Testis (tissue), 2 donors: ENCODE measurements at regions not wholly inside any gene's neighbourhood (a gene's known extent, or its start where the extent isn't known, plus 50 kb on each side); places are given as distances from the start of the nearest gene placed in this dataset.

Experiments used
- DNase-seq: peaks from one replicate; pipeline ENCODE4 v3.0.0-alpha.2; 2019
- H3K27ac ChIP-seq, 2 donors: fragments of 200-600 bp; sonication (generic); one replicate each; pipeline ENCODE4 v1.5.1; 2019
- H3K27me3 ChIP-seq: fragments of 200-600 bp; sonication (generic); one replicate; pipeline ENCODE4 v1.5.1; 2019
- H3K36me3 ChIP-seq: fragments of 200-600 bp; sonication (generic); one replicate; pipeline ENCODE4 v1.5.1; 2017; ENCODE audit warnings: low read depth; ENCODE audit errors: missing control alignments
- H3K4me1 ChIP-seq: fragments of 200-600 bp; sonication (generic); one replicate; pipeline ENCODE4 v1.5.1; 2019
- H3K4me3 ChIP-seq, 2 donors: fragments of 200-600 bp; sonication (generic); one replicate each; pipeline ENCODE4 v1.5.1; 2017 to 2019
- H3K9me3 ChIP-seq: fragments of 200-600 bp; sonication (generic); one replicate; pipeline ENCODE4 v1.5.1; 2017
- POLR2A ChIP-seq: fragments of 450-650 bp; IDR thresholded peaks from one replicate; pipeline ENCODE4 v1.6.1; 2017; ENCODE audit warnings: antibody characterized with exemption, mild to moderate bottlenecking, moderate library complexity
- WGBS, 2 donors: methylation state at CpG; one replicate each; pipeline ENCODE4 v1.1.5; 2018; 5-methylcytosine and 5-hydroxymethylcytosine counted together
- intact Hi-C: fragments of 100-400 bp; cut with DNase I; formaldehyde crosslinking; loops from one replicate; pipeline ENCODE4 v1.15.1; 2023; ENCODE audit warnings: low total_unique reads
- TF ChIP-seq, protein P1 (sequence below), 3 experiments: fragments of 450-650 bp in 2 of 3; fragments of 200-600 bp in 1 of 3; sonication (generic) in 1 of 3; IDR thresholded peaks; one replicate each; pipeline ENCODE4 v1.5.1; 2016 to 2019; ENCODE audit warnings: antibody characterized with exemption in 3 of 3, mild to moderate bottlenecking in 2 of 3, moderate library complexity in 1 of 3

DNA sequence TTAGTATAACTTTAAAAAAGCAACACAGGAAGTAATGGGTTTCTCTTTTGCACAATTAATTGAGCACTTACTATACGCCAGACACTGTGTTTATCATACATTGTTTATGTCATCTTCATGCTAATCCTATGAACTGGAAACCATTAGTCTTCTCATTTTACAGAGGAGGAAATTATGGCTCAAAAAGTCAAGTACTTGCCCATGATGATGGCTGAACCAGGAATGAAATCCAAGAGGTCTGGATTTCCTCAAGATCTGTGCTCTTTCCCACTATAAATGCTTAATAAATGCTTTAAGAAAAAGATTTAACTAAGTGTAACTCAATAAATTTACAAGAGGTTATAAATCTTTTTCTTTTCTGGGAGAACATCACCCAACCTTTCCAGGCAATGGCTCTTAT lies 303.7 kb upstream of the RRP15 start:
- intact Hi-C loops: no loop called here
- Histone ChIP-seq H3K4me1 (no peaks in the 10 kb centered on the region), H3K36me3 (no peaks in the 10 kb centered on the region), H3K9me3 (no peaks in the 10 kb centered on the region), H3K4me3 (no peak overlapping the region), H3K27ac (no peak overlapping the region), H3K27me3 (no peaks in the 10 kb centered on the region)
- TF ChIP-seq POLR2A: no peak
- TF ChIP-seq, protein P1, sequence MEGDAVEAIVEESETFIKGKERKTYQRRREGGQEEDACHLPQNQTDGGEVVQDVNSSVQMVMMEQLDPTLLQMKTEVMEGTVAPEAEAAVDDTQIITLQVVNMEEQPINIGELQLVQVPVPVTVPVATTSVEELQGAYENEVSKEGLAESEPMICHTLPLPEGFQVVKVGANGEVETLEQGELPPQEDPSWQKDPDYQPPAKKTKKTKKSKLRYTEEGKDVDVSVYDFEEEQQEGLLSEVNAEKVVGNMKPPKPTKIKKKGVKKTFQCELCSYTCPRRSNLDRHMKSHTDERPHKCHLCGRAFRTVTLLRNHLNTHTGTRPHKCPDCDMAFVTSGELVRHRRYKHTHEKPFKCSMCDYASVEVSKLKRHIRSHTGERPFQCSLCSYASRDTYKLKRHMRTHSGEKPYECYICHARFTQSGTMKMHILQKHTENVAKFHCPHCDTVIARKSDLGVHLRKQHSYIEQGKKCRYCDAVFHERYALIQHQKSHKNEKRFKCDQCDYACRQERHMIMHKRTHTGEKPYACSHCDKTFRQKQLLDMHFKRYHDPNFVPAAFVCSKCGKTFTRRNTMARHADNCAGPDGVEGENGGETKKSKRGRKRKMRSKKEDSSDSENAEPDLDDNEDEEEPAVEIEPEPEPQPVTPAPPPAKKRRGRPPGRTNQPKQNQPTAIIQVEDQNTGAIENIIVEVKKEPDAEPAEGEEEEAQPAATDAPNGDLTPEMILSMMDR (IDR thresholded peaks at IDR 0.05): no peak
- DNase-seq: no peak
- WGBS, 2 donors: 67 to 84% methylated on average over 1 of the region's 1 CpG

DNA sequence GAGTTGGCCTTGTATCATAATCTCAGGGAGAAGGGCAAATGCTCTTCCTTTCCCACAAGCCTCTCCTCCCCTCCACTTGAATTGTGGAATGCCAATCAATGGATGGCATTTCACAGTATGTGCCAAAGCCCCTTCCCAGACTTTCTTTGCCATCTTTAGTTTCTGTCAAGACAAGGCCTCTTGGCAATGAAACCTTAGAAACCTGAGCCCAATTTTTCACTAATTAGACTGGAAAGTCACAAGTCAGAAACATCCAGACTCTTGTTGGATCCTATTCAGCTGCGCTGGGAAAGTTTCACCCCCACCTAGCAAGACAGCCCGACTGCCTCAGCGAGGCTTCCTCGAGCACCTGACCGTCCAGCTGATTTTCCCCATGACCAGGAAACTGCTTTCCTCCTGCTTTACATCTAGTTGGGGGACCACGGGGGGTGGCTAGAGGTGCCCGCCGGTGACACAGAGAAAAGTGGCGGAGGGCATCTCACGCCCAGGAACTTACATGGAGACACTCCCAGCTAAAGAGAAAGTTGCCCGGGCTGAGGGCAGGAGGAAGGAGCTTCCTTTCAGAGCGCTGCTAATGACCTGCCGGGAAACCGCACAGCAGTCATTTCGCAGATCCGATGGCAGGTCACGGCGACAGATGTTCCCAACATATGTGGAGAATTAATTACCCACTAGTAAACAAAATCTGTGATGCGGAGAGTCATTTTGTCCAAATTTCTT lies 302.6 kb upstream of the RRP15 start:
- TF ChIP-seq, protein P1 (IDR thresholded peaks at IDR 0.05): no peak
- no peak for TF ChIP-seq POLR2A
- no peaks in the 10 kb centered on the region for H3K27me3 ChIP-seq
- peak overlapping the region in 1 of 2 donors; percentile 7 for H3K4me3 ChIP-seq
- no peaks in the 10 kb centered on the region for H3K36me3 ChIP-seq
- intact Hi-C loops: no loop called here
- H3K4me1 ChIP-seq: no peaks in the 10 kb centered on the region
- WGBS, 2 donors: 26 to 65% methylated on average over 19 of the region's 19 CpGs
- no peak overlapping the region for H3K27ac ChIP-seq
- no peaks in the 10 kb centered on the region for H3K9me3 ChIP-seq
- no peak for DNase-seq

DNA sequence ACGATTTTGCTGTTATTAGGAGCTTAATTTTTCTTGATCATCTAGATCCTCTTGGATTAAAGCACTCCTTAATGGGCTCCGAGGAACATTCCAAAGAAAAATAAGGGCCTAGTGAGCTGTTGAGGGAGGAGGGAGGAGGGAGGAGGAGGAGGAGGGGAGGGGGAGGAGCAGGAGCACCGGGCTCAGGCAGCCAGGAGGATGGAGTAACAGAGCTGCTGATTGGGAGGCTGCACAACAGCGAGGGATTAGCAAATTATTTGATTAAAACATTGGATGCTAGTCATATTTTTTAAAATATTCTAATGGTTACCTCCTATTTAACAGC lies 302.1 kb upstream of the RRP15 start:
- H3K4me1 ChIP-seq: no peaks in the 10 kb centered on the region
- no peaks in the 10 kb centered on the region for H3K27me3 ChIP-seq
- no peaks in the 10 kb centered on the region for H3K36me3 ChIP-seq
- TF ChIP-seq, protein P1 (IDR thresholded peaks at IDR 0.05): no peak
- H3K4me3 ChIP-seq: peak overlapping the region in 1 of 2 donors; percentile 7
- WGBS, 2 donors: 25 to 34% methylated on average over 4 of the region's 4 CpGs
- no peak for DNase-seq
- intact Hi-C loops: no loop called here
- H3K27ac ChIP-seq: no peak overlapping the region
- no peaks in the 10 kb centered on the region for H3K9me3 ChIP-seq

DNA sequence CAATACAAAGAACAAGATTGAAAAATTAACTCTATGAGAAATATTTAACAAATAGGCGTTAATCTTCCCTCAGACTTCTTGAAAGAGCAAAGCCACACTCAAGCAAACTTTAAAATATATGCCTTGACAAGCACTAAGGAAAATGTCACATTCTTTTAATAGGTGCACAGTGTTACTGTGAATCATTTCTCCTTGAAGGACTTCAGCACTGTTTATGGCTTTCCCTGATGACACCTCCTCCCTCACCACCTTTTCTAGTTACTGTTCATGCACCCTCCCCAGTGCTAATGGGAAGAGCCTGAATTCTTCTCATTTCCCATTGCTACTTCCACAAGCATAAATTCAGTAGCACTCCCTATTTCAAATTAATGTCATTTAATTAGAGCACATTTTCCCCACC lies 299.5 kb upstream of the RRP15 start:
- H3K27ac ChIP-seq: no peak overlapping the region
- 92 to 94% methylated on average over 1 of the region's 1 CpG for WGBS, 2 donors
- no peaks in the 10 kb centered on the region for H3K9me3 ChIP-seq
- TF ChIP-seq POLR2A: no peak
- TF ChIP-seq, protein P1 (IDR thresholded peaks at IDR 0.05): no peak
- no peaks in the 10 kb centered on the region for H3K4me1 ChIP-seq
- intact Hi-C loops: no loop called here
- H3K36me3 ChIP-seq: no peaks in the 10 kb centered on the region
- no peak overlapping the region for H3K4me3 ChIP-seq
- no peaks in the 10 kb centered on the region for H3K27me3 ChIP-seq
- DNase-seq: no peak

DNA sequence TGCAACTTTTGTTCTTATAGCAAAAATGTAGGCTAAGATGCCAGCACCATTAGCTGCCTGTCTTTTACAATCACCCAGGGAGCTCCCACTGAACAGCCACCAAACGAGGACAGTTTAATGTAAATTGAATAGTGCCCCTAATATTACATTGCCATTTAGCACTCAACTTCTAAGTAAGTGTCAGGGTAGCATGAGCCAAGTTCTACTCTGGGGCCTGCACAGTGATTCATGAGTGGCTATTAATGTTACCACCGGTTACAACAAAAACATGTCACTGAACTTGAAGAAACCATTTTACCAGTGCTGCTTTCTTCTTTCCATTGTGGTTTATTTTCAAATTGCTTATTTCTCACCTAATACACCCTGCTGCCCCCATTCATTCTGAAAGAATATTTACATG lies 295.6 kb upstream of the RRP15 start:
- Histone ChIP-seq H3K27ac (no peak overlapping the region), H3K4me3 (no peak overlapping the region), H3K9me3 (no peaks in the 10 kb centered on the region), H3K36me3 (no peaks in the 10 kb centered on the region), H3K4me1 (no peaks in the 10 kb centered on the region), H3K27me3 (no peaks in the 10 kb centered on the region)
- TF ChIP-seq, protein P1 (IDR thresholded peaks at IDR 0.05): no peak
- TF ChIP-seq POLR2A: no peak
- no peak for DNase-seq
- 69 to 73% methylated on average over 2 of the region's 2 CpGs for WGBS, 2 donors
- intact Hi-C loops: no loop called here
